HepG2 (cell line): ENCODE measurements at regions not wholly inside any gene's neighbourhood (a gene's known extent, or its start where the extent isn't known, plus 50 kb on each side); places are given as distances from the start of the nearest gene placed in this dataset.

Source experiments
- ATAC-seq: fragments of 200-7000 bp; cut with Tn5 transposase; 3 replicates; pipeline ENCODE4 v1.9.1; 2020; ENCODE audit warnings: mild to moderate bottlenecking, moderate library complexity
- BruUV-seq: library from RNA; stranded (reverse); fragments of 400-500 nt; replicated peaks from 2 replicates; lab custom pipeline; 2021; lab: Mats Ljungman, UMichigan
- CTCF ChIA-PET: fragments of 300-600 bp; formaldehyde crosslinking; extraction: SDS; loops from one replicate; lab custom pipeline; 2021; ENCODE audit warnings: low total read pairs, inconsistent platforms, low intra/inter-chr PET ratio; lab: Yijun Ruan, JAX
- POLR2A ChIA-PET: fragments of 350-600 bp; sonication (Branson Sonifier 250); formaldehyde crosslinking; loops from one replicate; lab custom pipeline; 2020; ENCODE audit warnings: antibody characterized with exemption, inconsistent platforms; lab: Yijun Ruan, JAX
- DNase-seq: peaks from one replicate; pipeline ENCODE4 v3.0.0-alpha.2; 2015; ENCODE audit warnings: low spot score
- FAIRE-seq: peaks from 3 replicates; lab custom pipeline; 2011; peaks lifted over from hg19 to GRCh38; lab: Jason Lieb, UNC
- H2AFZ ChIP-seq: one replicate; pipeline ENCODE4 v1.6.1; 2011; ENCODE audit warnings: low read length, inconsistent platforms
- H3K27ac ChIP-seq: fragments of 300-600 bp; 3 replicates; pipeline ENCODE4 v1.8.0; 2011; ENCODE audit warnings: mixed run types, mild to moderate bottlenecking, mixed read lengths, low read length, inconsistent platforms; ENCODE audit not compliant: insufficient read depth; ENCODE audit errors: extremely low read length
- H3K27me3 ChIP-seq, 2 experiments: fragments of 200-600 bp in 1 of 2; 2 replicates in 1 of 2; 3 replicates in 1 of 2; pipeline versions ENCODE4 v1.6.0 to v1.8.0; 2011; ENCODE audit warnings: low read length in 2 of 2, mild to moderate bottlenecking in 2 of 2, moderate library complexity in 2 of 2, inconsistent platforms in 1 of 2; ENCODE audit not compliant: insufficient read depth in 2 of 2, control insufficient read depth in 1 of 2
- H3K36me3 ChIP-seq, 2 experiments: fragments of 200-600 bp in 1 of 2; replicated peaks in 1 of 2; 2 replicates in 1 of 2; 3 replicates in 1 of 2; pipeline versions ENCODE4 v1.5.1 to v1.8.0; 2011; ENCODE audit warnings: low read length in 2 of 2, inconsistent platforms in 1 of 2; ENCODE audit not compliant: insufficient read depth in 2 of 2, control insufficient read depth in 1 of 2
- H3K4me1 ChIP-seq: 2 replicates; pipeline ENCODE4 v1.5.1; 2012; ENCODE audit warnings: low read length, inconsistent platforms; ENCODE audit not compliant: insufficient read depth
- H3K4me2 ChIP-seq: 2 replicates; pipeline ENCODE4 v1.6.0; 2011; ENCODE audit warnings: low read depth, low read length, inconsistent platforms
- H3K4me3 ChIP-seq, 3 experiments: fragments of 200-600 bp in 1 of 3; sonication (generic), shearing (Covaris generic) in 1 of 3; replicated peaks in 1 of 3; 2 replicates each; pipeline ENCODE4 v1.5.1; 2011 to 2016; ENCODE audit warnings: low read length in 3 of 3, inconsistent platforms in 2 of 3, low read depth in 2 of 3, mild to moderate bottlenecking in 2 of 3, control low read depth in 1 of 3, mixed read lengths in 1 of 3; ENCODE audit not compliant: insufficient read depth in 1 of 3
- H3K79me2 ChIP-seq: one replicate; pipeline ENCODE4 v1.6.1; 2011; ENCODE audit warnings: low read length, inconsistent platforms; ENCODE audit not compliant: insufficient read depth
- H3K9ac ChIP-seq: 2 replicates; pipeline ENCODE4 v1.6.0; 2011; ENCODE audit warnings: mild to moderate bottlenecking, low read depth, low read length, inconsistent platforms; ENCODE audit not compliant: insufficient read depth
- H3K9me3 ChIP-seq: 2 replicates; pipeline ENCODE4 v1.5.1; 2012; ENCODE audit warnings: mild to moderate bottlenecking, low read length
- H4K20me1 ChIP-seq: 2 replicates; pipeline ENCODE4 v1.6.0; 2011; ENCODE audit warnings: inconsistent platforms, mild to moderate bottlenecking, low read length, moderate library complexity; ENCODE audit not compliant: insufficient read depth
- AKAP8 ChIP-seq: sonication (generic); formaldehyde crosslinking; IDR thresholded peaks from 2 replicates; pipeline ENCODE4 v1.5.1; 2020; ENCODE audit warnings: mild to moderate bottlenecking, missing genetic modification reagents
- HOXA9 ChIP-seq: sonication (generic); formaldehyde crosslinking; IDR thresholded peaks from 2 replicates; pipeline ENCODE4 v1.8.1; 2022; ENCODE audit warnings: missing genetic modification reagents, mild to moderate bottlenecking, moderate library complexity, borderline replicate concordance
- SAP130 ChIP-seq: IDR thresholded peaks from 2 replicates; pipeline ENCODE4 v1.6.1; 2016; ENCODE audit warnings: low read depth
- SNAPC5 ChIP-seq: sonication (generic); formaldehyde crosslinking; IDR thresholded peaks from 2 replicates; pipeline ENCODE4 v1.8.1; 2023; ENCODE audit warnings: mild to moderate bottlenecking, missing genetic modification reagents, borderline replicate concordance
- SOX5 ChIP-seq: IDR thresholded peaks from 2 replicates; pipeline ENCODE4 v1.6.1; 2016; ENCODE audit warnings: borderline replicate concordance
- TRIM22 ChIP-seq: fragments of 450-650 bp; IDR thresholded peaks from 2 replicates; pipeline ENCODE4 v1.6.1; 2017
- ZBTB44 ChIP-seq: sonication (generic); formaldehyde crosslinking; IDR thresholded peaks from 2 replicates; pipeline ENCODE4 v1.4.0; 2020; ENCODE audit warnings: missing genetic modification reagents
- ZNF121 ChIP-seq: sonication (generic); formaldehyde crosslinking; IDR thresholded peaks from 2 replicates; pipeline ENCODE4 v1.5.0; 2020; ENCODE audit warnings: mild to moderate bottlenecking, missing genetic modification reagents
- WGBS: methylation state at CpG from one replicate; pipeline ENCODE4 v1.1.6; 2017; ENCODE audit warnings: low lambda C conversion rate; 5-methylcytosine and 5-hydroxymethylcytosine counted together
- in situ Hi-C: cut with HindIII; loops from 2 replicates; pipeline ENCODE4 v1.10.0; 2017; ENCODE audit warnings: low pct_unique_long_range_greater_than_20kb; ENCODE audit not compliant: extremely low pct_ligation_motif_present
- intact Hi-C: fragments of 100-400 bp; cut with micrococcal nuclease; formaldehyde crosslinking; loops from one replicate; pipeline ENCODE4 v1.10.0; 2022; ENCODE audit not compliant: unreplicated experiment
- TF ChIP-seq, protein P1 (sequence below): sonication (generic); formaldehyde crosslinking; IDR thresholded peaks from 2 replicates; pipeline ENCODE4 v1.4.0; 2020; ENCODE audit warnings: mild to moderate bottlenecking, missing genetic modification reagents

DNA sequence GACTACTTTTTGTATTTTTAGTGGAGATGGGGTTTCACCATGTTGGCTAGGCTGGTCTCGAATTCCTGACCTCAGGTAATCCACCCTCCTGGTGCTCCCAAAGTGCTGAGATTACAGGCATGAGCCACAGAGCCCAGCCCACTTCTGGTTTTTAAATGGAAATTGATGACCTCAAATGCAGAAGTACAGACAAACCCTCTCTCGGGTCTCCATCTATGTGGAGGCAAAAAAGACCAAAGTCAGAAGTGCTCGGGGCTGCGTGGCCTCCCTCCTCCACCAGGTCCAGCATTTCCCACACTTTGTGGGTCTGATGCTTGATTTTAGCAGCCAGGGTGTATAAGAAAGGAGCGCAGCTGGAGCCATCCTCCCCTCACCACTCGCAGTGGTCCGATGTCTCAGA lies 187.3 kb upstream of the AUTS2 start:
- Histone ChIP-seq H2AFZ (no peak overlapping the region), H3K27ac (no peak overlapping the region), H3K36me3 (no peaks in the 10 kb centered on the region), H3K9me3 (no peaks in the 10 kb centered on the region), H3K79me2 (no peaks in the 10 kb centered on the region), H3K27me3 (no peaks in the 10 kb centered on the region), H3K4me1 (no peaks in the 10 kb centered on the region), H3K9ac (no peak overlapping the region), H4K20me1 (no peaks in the 10 kb centered on the region), H3K4me3 (no peak overlapping the region), H3K4me2 (no peak overlapping the region)
- ChIA-PET POLR2A (no interaction called here), CTCF (no interaction called here)
- TF ChIP-seq SAP130 (CRISPR knock-in tag): no peak
- TF ChIP-seq TRIM22: no peak
- no peak for TF ChIP-seq SOX5
- TF ChIP-seq SNAPC5 (CRISPR knock-in tag): no peak
- no peak for TF ChIP-seq ZBTB44 (CRISPR knock-in tag)
- no peak for TF ChIP-seq ZNF121
- no peak for TF ChIP-seq AKAP8
- no peak for TF ChIP-seq HOXA9 (CRISPR knock-in tag)
- TF ChIP-seq, protein P1, sequence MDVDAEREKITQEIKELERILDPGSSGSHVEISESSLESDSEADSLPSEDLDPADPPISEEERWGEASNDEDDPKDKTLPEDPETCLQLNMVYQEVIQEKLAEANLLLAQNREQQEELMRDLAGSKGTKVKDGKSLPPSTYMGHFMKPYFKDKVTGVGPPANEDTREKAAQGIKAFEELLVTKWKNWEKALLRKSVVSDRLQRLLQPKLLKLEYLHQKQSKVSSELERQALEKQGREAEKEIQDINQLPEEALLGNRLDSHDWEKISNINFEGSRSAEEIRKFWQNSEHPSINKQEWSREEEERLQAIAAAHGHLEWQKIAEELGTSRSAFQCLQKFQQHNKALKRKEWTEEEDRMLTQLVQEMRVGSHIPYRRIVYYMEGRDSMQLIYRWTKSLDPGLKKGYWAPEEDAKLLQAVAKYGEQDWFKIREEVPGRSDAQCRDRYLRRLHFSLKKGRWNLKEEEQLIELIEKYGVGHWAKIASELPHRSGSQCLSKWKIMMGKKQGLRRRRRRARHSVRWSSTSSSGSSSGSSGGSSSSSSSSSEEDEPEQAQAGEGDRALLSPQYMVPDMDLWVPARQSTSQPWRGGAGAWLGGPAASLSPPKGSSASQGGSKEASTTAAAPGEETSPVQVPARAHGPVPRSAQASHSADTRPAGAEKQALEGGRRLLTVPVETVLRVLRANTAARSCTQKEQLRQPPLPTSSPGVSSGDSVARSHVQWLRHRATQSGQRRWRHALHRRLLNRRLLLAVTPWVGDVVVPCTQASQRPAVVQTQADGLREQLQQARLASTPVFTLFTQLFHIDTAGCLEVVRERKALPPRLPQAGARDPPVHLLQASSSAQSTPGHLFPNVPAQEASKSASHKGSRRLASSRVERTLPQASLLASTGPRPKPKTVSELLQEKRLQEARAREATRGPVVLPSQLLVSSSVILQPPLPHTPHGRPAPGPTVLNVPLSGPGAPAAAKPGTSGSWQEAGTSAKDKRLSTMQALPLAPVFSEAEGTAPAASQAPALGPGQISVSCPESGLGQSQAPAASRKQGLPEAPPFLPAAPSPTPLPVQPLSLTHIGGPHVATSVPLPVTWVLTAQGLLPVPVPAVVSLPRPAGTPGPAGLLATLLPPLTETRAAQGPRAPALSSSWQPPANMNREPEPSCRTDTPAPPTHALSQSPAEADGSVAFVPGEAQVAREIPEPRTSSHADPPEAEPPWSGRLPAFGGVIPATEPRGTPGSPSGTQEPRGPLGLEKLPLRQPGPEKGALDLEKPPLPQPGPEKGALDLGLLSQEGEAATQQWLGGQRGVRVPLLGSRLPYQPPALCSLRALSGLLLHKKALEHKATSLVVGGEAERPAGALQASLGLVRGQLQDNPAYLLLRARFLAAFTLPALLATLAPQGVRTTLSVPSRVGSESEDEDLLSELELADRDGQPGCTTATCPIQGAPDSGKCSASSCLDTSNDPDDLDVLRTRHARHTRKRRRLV (CRISPR knock-in tag): no peak
- no TSS peak for BruUV-seq
- no peak for ATAC-seq
- in situ Hi-C loops: no loop called here
- intact Hi-C loops: no loop called here
- FAIRE-seq: no peak
- DNase-seq: no peak
- 47% methylated on average over 6 of the region's 7 CpGs for WGBS
